HEK293 (cell line): ENCODE measurements at regions not wholly inside any gene's neighbourhood (a gene's known extent, or its start where the extent isn't known, plus 50 kb on each side); places are given as distances from the start of the nearest gene placed in this dataset.

Experiments
- KLF10 ChIP-seq: fragments of 450-650 bp; IDR thresholded peaks from 2 replicates; pipeline ENCODE4 v1.5.1; 2018; ENCODE audit warnings: missing biosample characterization, mild to moderate bottlenecking, missing genetic modification characterization
- KLF9 ChIP-seq: fragments of 450-650 bp; formaldehyde crosslinking; IDR thresholded peaks from 2 replicates; pipeline ENCODE4 v1.5.1; 2016; ENCODE audit warnings: missing biosample characterization, missing genetic modification characterization, low read depth
- TCF7L2 ChIP-seq: IDR thresholded peaks from 2 replicates; pipeline ENCODE4 v1.6.1; 2011; ENCODE audit warnings: low read depth, mild to moderate bottlenecking, inconsistent platforms, low read length, moderate library complexity, borderline replicate concordance
- ZFHX2 ChIP-seq: fragments of 450-650 bp; formaldehyde crosslinking; conservative IDR thresholded peaks from 2 replicates; pipeline ENCODE4 v1.5.1; 2016; ENCODE audit warnings: missing biosample characterization, missing genetic modification characterization
- ZIC2 ChIP-seq: fragments of 450-650 bp; formaldehyde crosslinking; IDR thresholded peaks from 2 replicates; pipeline ENCODE4 v1.5.1; 2016; ENCODE audit warnings: missing biosample characterization, missing genetic modification characterization
- ZNF138 ChIP-seq: fragments of 450-650 bp; formaldehyde crosslinking; IDR thresholded peaks from 2 replicates; pipeline ENCODE4 v1.5.1; 2016; ENCODE audit warnings: missing biosample characterization, missing genetic modification characterization, borderline replicate concordance
- ZNF146 ChIP-seq: fragments of 450-650 bp; formaldehyde crosslinking; IDR thresholded peaks from 2 replicates; pipeline ENCODE4 v1.5.1; 2016; ENCODE audit warnings: missing biosample characterization, missing genetic modification characterization
- ZNF2 ChIP-seq: fragments of 450-650 bp; formaldehyde crosslinking; IDR thresholded peaks from 2 replicates; pipeline ENCODE4 v1.5.1; 2016; ENCODE audit warnings: missing biosample characterization, missing genetic modification characterization
- ZNF274 ChIP-seq, 2 experiments: fragments of 200-500 bp in 1 of 2; fragments of 450-650 bp in 1 of 2; sonication (Bioruptor generic) in 1 of 2; formaldehyde crosslinking in 1 of 2; IDR thresholded peaks; 2 replicates each; pipeline versions ENCODE4 v1.5.1 to v1.6.1; 2014 to 2016; ENCODE audit warnings: borderline replicate concordance in 1 of 2, inconsistent platforms in 1 of 2, low read length in 1 of 2, missing biosample characterization in 1 of 2, missing genetic modification characterization in 1 of 2
- ZNF404 ChIP-seq: fragments of 450-650 bp; formaldehyde crosslinking; IDR thresholded peaks from 2 replicates; pipeline ENCODE4 v1.5.1; 2017; ENCODE audit warnings: missing biosample characterization, missing genetic modification characterization
- TF ChIP-seq, protein P1 (sequence below): fragments of 450-650 bp; formaldehyde crosslinking; IDR thresholded peaks from 2 replicates; pipeline ENCODE4 v1.5.1; 2016; ENCODE audit warnings: missing biosample characterization, missing genetic modification characterization
- TF ChIP-seq, protein P2 (sequence below): fragments of 450-650 bp; formaldehyde crosslinking; IDR thresholded peaks from 2 replicates; pipeline ENCODE4 v1.5.1; 2016; ENCODE audit warnings: missing biosample characterization, missing genetic modification characterization, borderline replicate concordance
- TF ChIP-seq, protein P3 (sequence below): fragments of 450-650 bp; formaldehyde crosslinking; IDR thresholded peaks from 2 replicates; pipeline ENCODE4 v1.5.1; 2017; ENCODE audit warnings: missing biosample characterization, mild to moderate bottlenecking, missing genetic modification characterization, moderate library complexity
- TF ChIP-seq, protein P4 (sequence below): fragments of 450-650 bp; formaldehyde crosslinking; IDR thresholded peaks from 2 replicates; pipeline ENCODE4 v1.5.1; 2016; ENCODE audit warnings: missing biosample characterization, missing genetic modification characterization, low read depth

DNA sequence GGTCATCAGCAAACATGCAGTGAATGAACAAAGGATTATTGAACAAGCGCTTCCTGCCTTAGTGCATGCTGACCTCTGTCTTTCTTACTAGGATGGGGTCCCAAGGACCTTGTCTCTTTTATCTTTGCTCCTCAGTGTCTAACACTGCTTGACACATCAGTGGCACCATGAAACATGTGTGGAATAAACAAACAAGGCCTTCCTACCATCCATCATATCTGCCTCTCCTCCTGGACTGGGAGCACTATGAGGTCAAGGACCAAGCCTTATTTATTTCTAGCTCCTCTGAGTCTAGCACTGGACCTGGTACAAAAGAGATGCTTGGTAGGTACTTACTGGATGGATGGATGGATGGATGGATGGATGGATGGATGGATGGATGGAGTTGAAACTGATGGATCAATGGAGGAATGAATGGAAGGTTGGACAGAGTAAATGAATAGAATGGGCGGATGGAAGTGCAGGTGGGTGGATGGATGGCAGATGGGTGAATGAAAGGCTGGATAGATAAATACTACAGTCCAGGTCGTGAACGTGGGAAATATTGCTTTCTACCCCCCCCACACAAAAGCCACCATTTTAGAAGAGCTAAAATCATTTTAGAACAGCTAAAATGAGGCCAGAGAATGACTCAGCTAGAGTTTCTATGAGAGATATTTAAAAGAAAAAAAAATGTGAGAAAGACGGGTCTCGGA is 104.1 kb upstream of the PTPN1 start:
- no peak for TF ChIP-seq TCF7L2
- TF ChIP-seq, protein P1, sequence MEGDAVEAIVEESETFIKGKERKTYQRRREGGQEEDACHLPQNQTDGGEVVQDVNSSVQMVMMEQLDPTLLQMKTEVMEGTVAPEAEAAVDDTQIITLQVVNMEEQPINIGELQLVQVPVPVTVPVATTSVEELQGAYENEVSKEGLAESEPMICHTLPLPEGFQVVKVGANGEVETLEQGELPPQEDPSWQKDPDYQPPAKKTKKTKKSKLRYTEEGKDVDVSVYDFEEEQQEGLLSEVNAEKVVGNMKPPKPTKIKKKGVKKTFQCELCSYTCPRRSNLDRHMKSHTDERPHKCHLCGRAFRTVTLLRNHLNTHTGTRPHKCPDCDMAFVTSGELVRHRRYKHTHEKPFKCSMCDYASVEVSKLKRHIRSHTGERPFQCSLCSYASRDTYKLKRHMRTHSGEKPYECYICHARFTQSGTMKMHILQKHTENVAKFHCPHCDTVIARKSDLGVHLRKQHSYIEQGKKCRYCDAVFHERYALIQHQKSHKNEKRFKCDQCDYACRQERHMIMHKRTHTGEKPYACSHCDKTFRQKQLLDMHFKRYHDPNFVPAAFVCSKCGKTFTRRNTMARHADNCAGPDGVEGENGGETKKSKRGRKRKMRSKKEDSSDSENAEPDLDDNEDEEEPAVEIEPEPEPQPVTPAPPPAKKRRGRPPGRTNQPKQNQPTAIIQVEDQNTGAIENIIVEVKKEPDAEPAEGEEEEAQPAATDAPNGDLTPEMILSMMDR (tag by site-specific recombination), result no peak
- TF ChIP-seq ZFHX2, result no peak
- TF ChIP-seq, protein P2, sequence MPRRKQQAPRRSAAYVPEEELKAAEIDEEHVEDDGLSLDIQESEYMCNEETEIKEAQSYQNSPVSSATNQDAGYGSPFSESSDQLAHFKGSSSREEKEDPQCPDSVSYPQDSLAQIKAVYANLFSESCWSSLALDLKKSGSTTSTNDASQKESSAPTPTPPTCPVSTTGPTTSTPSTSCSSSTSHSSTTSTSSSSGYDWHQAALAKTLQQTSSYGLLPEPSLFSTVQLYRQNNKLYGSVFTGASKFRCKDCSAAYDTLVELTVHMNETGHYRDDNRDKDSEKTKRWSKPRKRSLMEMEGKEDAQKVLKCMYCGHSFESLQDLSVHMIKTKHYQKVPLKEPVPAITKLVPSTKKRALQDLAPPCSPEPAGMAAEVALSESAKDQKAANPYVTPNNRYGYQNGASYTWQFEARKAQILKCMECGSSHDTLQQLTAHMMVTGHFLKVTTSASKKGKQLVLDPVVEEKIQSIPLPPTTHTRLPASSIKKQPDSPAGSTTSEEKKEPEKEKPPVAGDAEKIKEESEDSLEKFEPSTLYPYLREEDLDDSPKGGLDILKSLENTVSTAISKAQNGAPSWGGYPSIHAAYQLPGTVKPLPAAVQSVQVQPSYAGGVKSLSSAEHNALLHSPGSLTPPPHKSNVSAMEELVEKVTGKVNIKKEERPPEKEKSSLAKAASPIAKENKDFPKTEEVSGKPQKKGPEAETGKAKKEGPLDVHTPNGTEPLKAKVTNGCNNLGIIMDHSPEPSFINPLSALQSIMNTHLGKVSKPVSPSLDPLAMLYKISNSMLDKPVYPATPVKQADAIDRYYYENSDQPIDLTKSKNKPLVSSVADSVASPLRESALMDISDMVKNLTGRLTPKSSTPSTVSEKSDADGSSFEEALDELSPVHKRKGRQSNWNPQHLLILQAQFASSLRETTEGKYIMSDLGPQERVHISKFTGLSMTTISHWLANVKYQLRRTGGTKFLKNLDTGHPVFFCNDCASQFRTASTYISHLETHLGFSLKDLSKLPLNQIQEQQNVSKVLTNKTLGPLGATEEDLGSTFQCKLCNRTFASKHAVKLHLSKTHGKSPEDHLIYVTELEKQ (tag by site-specific recombination), result no peak
- no peak for TF ChIP-seq ZNF2 (tag by site-specific recombination)
- no peak for TF ChIP-seq ZNF138 (tag by site-specific recombination)
- no peak for TF ChIP-seq ZNF404 (tag by site-specific recombination)
- TF ChIP-seq, protein P3, sequence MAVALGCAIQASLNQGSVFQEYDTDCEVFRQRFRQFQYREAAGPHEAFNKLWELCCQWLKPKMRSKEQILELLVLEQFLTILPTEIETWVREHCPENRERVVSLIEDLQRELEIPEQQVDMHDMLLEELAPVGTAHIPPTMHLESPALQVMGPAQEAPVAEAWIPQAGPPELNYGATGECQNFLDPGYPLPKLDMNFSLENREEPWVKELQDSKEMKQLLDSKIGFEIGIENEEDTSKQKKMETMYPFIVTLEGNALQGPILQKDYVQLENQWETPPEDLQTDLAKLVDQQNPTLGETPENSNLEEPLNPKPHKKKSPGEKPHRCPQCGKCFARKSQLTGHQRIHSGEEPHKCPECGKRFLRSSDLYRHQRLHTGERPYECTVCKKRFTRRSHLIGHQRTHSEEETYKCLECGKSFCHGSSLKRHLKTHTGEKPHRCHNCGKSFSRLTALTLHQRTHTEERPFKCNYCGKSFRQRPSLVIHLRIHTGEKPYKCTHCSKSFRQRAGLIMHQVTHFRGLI (tag by site-specific recombination), result no peak
- TF ChIP-seq, protein P4, sequence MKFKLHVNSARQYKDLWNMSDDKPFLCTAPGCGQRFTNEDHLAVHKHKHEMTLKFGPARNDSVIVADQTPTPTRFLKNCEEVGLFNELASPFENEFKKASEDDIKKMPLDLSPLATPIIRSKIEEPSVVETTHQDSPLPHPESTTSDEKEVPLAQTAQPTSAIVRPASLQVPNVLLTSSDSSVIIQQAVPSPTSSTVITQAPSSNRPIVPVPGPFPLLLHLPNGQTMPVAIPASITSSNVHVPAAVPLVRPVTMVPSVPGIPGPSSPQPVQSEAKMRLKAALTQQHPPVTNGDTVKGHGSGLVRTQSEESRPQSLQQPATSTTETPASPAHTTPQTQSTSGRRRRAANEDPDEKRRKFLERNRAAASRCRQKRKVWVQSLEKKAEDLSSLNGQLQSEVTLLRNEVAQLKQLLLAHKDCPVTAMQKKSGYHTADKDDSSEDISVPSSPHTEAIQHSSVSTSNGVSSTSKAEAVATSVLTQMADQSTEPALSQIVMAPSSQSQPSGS, result no peak
- TF ChIP-seq KLF9 (tag by site-specific recombination), result no peak
- TF ChIP-seq KLF10, result no peak
- no peak for TF ChIP-seq ZIC2 (tag by site-specific recombination)
- TF ChIP-seq ZNF146 (tag by site-specific recombination), result no peak
- no peak for TF ChIP-seq ZNF274 (IDR thresholded peaks at IDR 0.05; ENCODE audit: low read length)
- no peak for TF ChIP-seq ZNF274 (tag by site-specific recombination; IDR thresholded peaks at IDR 0.05; ENCODE audit: borderline replicate concordance)
